NCI-H2196 treated with DMSO at 0.1 percent for 48 hours (cell line): ENCODE measurements at regions not wholly inside any gene's neighbourhood (a gene's known extent, or its start where the extent isn't known, plus 50 kb on each side); places are given as distances from the start of the nearest gene placed in this dataset.
A peak's percentile ranks its signal among the peaks of the same experiment; 100 is the strongest.

Source experiments
- DNase-seq: peaks from one replicate; lab custom pipeline; 2025; ENCODE audit not compliant: unreplicated experiment; lab: John Stamatoyannopoulos, UW

DNA sequence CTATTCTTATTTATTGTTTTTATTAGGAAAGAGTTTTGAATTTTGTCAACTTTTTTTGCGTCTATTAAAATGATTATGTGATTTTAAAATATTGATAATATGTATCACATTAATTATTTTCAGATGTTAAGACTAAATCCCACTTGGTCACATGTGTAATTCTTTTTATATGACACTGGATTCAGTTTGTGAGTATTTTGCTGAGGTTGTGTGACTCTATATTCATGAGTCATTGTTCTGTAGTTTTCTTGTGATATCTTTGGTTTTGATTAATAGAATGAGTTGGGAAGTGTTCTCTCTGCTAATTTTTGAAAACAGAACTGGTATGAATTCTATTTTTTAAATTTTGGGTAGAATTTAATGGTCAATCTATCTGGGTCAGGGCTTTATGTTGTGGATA, 317.9 kb downstream of the ETS1 start:
- DNase-seq, result no peak

DNA sequence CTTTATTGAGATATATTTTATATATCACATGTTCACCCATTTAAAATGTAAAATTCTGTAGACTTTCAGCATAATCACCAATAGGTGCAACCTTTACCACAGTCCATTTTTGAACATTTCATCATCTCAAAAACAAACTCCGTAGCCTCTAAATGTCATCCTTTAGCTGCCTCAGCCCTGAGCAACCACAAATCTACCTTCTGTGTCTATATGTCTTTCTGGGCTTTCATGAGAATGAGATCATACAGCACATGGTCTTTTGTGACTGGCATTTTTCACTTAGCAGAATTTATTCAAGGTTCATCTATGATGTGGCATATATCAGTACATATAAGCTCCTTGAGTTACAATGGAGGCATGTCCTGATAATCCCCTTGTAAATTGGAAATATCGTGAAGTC, 320.5 kb downstream of the ETS1 start:
- DNase-seq, result no peak

DNA sequence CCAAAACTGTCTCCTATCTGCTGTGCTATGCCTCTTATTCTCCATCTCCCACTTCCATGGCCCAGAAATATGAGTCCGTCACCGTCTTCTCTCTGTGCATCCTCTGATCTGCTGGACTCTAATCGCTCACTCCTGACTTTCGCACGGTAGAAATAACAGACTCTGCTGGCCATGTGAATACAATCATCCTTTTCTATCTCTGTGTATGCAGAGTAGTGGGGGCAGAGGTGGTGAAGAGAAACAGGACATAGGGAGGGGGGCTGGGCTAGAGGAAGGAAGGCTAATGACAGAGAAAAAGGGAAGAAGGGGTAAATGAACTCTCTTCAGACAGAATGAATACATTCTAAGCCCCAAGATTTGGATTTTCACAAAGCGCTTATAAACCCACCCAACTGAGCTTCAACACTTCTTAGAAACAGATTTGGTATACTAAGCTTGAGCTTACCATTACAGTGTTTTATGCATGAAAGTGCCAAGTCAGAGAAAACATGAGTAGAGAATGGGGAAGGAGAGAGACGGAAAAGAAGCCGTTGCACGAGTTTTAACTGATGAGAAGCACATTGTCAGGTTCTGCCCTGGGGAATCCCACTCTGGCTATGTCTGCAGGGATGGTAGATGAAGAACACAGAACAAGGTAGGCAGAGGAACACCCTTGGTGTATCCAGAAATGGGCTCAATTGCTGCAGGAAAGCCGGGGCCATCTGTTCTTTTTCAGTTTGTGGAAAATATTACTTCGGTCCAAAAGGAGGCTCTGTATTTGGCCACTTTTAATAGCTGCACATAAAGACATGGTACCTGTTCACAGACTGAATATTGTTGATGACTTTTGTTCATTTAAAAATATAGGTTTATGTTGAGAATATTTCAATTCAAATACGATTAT, 324.7 kb downstream of the ETS1 start:
- no peak for DNase-seq

DNA sequence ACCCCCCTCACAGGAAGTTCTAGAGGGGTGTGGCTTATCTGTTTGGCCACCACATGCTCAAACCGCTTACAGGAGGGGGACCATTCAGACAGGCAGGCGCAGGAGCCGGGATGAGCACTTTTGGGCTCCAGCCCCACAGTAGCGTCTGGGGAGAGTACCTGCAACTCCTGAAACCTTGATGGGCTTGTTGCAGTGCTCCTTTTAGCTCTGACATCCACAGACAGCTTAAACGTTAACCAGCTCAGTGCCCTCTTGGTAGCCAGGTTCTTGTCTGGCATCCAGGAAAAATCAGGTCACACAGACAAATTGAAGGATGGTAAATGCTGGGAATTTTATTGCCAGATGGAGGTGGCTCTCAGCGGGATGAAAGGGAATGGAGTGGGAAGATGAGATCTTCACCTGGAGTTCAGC, 326.3 kb downstream of the ETS1 start:
- DNase-seq, result no peak

DNA sequence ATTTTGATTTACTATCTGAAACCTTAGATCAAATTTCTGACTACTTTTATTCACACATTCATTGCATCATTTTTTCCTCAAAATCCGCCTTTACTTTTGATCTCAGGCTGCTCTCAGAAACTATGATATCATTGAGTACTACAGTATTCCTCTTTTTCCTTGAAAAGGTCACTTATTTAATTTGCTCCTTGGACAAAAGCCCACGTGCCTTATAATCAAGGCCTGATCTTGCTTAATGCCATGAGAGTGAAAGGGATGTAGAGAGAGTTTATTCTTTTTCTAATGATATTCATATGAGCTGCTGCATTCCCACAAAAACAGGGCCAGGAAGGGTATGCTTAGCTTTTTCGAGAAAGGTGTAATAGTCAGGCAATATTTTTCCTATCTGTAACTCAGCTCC, 327.0 kb downstream of the ETS1 start:
- DNase-seq, result no peak

DNA sequence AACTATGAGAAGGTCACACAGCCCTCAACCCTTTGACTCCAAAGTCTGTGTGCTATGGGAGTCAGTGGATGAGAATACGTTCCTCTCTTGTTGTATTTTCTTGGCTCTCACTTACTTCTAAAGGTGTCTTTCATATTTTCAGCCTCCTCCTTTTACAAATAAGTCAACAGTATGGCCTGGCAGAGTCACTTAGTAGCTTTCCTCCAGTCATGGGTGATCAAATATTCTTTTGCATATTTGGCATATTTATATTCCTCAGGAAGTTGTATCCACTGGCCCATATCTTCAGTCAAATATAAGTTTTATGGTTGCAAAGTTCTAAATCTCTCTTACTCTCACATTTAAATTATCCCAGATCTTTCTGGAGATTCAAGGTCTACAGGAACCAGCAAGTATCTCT, 327.5 kb downstream of the ETS1 start:
- DNase-seq, result no peak

DNA sequence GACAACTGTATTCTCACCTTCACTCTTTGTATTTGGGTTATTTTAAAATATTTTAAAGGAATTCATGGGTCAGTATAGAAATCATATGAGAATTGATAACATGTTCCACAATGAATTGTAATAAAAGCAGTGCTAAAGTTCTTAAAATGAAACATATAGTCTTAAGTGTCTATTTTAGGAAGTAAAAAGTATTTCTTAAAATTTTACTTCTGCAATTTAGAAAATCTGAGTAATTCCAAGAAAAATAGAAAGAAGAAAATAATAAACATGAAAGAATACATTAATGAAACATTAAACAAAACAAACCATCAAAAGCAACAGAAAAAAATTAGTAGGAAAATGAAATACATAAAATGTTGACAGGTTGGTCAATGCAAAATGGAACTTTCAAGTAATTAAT, 332.4 kb downstream of the ETS1 start:
- no peak for DNase-seq

DNA sequence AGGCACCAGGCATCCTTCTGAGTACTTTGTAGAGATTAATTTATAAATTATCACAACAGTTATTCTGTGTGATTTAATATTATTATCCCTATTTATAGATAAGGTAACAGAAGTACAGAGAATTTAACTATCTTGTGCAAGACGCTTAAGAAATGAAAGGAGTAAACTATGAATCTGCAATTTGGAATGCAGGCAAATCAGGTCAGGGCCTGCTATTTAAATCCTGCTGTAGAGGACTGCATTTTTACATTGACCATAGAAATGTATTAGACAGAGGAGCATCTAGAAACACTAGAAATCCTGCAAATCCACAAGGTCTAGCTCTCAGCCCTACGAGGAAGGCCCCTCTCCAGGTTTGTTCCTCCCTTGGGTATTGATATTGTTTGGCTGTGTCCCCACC, 336.2 kb downstream of the ETS1 start:
- no peak for DNase-seq

DNA sequence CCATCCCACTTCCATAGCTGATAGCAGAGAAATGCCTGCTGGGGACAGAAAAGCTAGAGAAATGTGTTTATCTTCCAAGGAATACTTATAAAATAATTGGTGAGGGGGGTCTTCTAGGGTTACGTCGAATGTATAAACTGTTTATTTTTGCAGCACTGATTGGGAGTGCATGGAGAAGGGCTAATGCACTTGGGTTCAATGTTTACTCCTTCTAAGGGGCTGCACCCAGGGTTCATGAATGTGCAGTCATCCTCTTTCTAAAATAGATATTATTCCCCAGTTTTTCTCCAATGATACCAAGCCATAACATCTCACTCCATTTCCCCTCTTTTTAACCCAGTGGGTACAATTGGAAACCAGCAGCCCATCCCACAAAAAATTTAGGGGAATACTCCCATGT, 336.9 kb downstream of the ETS1 start:
- no peak for DNase-seq

DNA sequence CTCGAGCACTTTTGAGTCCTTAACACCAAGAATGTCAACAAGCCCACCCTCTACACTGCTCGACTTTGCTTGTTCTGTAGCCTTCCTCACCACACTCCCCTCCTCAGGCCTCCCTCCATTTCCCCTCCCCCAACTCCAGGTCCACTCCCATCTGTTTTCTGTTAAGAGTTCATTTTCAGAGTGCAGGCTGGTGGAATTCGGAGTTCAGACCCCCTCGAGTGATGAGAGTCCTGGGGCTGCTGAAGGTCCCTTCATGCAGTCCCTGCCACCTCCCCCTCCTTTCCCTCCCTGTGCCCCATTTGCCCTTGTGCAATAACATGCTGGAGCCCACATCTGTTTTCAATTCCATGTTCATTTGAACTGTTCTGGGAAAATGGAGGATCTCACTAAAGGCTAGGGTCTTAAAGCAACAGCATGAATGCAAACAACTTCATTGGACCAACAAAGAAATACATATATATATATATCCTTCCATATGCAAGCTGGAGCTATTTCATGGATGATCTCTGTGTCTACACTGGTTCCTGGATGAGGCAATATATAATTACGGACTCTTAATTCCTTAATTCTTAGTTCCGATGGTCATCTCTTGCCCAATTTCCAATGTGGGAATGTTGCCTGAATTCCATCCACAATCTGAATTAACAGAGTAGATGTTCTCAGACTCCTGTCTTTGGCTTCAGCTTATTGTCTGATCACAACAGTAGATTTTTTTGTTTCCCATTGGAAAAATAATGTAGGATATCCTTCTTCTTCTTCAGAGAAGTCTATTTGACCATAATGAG, 340.4 kb downstream of the ETS1 start:
- DNase-seq, result no peak

DNA sequence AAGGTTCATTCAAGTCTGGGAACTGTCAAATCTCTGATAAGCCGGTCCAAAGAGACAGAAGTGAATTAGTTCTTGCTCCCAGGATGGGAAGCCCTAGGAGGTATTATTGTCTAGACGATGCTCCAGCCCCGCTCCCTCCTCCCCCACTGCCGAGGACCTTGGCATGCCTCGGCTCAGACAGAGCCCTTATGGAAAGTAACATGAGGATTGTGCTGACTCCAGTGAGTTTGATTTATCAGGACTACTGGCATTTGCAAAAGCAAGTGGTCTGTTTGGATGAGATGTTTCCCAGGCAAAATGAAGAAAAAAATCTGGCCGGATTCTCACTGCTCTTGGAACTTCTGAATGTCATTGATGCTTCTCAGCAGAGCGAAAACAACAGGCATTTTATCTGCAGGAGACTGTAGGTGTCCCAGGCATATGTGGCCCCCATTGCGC, 341.0 kb downstream of the ETS1 start:
- DNase-seq, result no peak

DNA sequence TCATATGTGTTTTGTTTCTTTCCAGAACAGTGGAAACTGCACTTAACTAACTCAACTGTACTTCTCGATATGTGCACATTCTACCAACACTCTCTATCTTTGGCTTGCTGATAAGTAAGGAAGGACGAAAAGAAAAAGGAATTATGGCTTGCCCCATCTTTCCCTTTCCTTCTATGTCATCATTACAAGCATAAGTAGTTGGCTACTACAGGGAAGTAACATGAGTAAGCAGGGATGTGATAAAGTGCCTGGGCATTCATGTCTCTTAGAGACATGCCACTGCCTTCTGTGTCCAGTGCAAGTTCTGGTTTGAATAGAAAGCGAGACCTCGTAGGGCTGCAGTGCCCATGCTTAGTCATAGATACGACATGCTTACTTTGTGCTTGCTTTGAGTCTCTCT, 342.5 kb downstream of the ETS1 start:
- no peak for DNase-seq

DNA sequence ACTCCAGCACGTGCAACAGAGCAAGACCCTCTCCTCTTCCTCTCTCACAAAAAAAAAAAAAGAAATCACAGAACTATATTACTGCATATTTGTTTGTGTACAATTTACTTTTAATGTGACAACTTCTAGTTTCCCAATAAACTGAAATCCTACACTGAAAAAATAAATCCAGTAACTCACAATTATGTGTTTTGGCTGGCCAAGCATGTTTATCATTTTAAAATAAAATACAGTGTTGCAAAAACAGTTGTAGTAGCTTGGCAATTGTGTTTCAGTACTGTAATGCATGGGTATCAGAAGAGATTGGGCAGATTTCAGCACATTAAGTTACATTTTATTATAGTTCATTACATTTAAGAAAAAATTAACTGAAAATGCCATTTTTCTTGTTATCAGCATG, 344.9 kb downstream of the ETS1 start:
- no peak for DNase-seq

DNA sequence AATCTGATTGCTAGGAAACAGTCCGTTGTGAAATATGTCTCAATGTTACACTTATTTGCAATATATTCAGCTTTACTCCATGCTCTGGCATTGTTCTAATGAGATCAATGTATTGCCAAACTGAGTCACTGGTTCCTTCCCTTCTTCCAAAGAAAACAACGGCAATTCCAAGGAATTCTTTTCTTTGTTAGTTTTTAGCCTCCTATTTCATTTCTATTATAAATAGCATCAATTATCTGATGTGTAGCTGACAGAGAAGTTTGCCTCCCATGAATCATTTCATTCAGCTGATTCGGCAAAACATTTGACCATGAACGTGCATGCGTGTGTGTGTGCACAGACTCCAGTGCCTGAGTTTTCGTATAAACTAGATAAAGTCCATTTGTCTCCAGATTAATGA, 346.8 kb downstream of the ETS1 start:
- DNase-seq, result no peak

DNA sequence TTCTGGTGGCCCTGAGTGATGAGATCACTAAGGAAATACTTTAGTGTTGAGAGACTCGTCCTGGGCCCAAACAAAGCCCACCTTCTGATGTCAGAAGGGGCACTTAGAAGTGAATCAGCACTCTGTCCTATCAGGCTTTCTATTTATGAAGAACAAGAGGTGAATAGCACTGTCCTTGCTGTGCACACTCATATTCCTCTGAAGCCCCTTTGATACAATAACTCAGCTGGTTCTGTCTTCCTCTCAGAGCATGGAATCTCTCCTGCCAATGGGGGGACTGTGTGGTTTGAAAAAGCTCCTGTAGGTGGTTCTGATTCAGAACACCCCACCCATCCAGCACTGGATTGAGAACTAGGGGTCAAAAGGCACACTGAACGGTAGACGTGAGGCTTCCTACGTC, 348.1 kb downstream of the ETS1 start:
- DNase-seq, result no peak

DNA sequence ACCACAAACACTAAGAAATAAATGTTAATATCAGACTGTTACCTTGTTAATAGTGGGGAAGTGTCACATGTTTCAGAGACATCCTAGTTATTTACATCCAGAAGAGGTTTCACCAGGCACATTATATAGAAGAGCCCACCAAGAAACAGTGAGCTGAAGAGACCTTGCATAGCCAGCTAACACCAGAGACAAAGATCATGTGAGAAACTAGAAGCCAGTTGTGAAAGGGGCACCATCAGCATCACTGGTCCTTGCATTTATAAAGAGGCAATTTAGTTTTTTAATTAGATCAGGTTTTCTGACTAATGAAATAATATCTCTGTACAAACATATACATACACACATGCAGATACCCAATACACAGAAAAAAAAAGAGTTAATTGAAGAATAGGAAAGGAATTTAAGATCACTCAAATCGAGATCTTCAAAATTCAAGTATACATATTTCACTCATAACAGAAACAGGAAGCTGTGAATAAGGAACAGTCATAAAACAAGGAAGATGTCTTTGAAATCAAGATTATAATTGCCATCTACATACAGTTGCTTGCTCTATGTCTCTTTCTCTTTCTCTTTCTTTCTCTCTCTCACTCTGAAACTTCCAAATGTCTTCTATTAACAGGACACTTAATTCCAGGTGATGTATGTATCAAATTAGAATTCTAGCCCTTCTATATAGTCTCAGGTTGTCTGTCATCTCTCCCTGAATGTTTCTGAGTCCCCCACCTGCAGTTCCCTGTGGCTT, 348.7 kb downstream of the ETS1 start:
- no peak for DNase-seq

DNA sequence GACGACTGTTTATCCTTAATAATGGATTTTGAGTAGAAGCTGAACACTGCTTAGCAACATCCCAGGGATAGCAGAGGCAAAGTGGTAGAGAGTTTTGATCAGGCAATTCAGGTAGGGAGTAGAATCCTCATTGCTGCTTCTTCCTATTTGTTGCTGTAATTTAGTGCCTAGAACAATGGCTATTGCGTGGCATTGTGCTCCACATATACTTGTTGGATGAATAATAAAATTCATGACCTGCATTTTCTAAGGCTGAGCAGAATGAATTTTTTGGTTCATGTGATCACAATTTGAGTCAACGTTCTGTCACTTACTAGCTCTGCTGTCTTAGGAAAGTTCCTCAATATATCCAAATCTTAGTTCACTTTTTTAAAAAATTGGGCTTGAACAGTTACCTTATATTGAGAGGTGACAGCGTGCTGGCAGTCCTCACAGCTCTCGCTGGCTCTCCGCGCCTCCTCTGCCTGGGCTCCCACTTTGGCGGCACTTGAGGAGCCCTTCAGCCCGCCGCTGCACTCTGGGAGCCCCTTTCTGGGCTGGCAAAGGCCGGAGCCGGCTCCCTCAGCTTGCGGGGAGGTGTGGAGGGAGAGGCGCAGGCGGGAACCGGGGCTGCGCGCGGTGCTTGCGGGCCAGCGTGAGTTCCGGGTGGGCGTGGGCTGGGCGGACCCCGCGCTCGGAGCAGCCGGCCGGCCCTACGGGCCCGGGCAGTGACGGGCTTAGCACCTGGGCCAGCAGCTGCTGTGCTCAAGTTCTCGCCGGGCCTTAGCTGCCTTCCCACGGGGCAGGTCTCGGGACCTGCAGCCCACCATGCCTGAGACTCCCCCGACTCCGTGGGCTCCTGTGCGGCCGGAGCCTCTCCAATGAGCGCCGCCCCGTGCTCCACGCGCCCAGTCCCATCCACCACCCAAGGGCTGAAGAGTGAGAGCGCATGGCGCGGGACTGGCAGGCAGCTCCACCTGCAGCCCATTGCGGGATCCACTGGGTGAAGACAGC, 350.6 kb downstream of the ETS1 start:
- no peak for DNase-seq

DNA sequence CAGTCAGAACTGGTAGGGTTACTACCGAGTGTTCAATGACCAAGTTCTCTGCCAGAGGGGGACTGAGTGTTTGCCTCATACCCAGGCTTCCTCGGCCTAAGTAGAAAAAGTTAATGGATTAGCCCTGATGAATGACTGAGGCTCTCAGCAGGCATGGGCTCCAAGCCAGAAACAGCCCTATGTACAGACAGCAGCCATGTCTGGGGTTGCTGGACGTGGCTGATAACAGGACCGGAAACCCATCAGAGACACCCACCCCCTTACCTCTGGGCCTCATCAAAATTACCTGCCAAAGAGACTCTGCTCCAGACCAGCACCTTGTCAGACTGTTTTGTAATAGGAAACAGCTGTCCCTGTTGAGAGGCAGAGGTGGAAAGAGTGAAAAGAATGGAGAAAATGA, 351.4 kb downstream of the ETS1 start:
- no peak for DNase-seq

DNA sequence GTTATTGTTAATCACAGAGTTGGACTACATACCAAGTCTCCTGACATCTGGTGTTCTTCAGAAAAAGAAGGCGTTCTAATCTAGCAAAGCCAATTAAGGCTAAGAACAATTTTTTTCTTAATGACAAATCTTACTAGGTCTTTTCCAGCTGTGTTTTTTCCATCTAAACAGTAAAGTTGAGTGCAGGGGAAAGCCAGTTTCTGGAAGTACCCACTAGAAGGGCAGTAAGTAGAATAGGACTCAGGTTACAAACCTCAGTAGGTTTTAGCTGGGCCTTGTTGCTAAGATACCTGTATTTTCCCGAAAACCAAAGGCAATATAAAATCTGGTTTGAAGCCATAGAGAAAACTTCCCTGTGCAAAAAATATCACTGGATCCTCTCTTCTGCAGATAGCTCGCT, 351.9 kb downstream of the ETS1 start:
- DNase-seq, result peak; percentile 8

DNA sequence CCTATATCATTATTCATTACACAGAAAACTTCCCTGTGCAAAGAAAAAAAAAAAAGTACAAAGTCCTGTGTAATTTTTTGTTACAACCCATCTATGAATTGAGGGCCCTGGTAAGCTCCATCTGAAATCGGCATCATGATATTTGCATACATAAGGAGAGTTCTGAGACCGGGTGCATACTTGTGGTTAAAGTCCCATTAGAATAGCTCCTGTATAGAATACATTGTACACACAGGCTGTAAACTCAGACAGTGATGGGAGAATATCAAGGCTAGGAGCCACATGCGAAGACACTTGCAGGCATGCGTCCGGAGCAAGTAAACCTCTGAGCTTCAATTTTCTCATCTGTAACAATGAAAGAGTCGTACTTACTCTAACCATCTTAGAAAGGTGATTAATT, 353.2 kb downstream of the ETS1 start:
- no peak for DNase-seq

DNA sequence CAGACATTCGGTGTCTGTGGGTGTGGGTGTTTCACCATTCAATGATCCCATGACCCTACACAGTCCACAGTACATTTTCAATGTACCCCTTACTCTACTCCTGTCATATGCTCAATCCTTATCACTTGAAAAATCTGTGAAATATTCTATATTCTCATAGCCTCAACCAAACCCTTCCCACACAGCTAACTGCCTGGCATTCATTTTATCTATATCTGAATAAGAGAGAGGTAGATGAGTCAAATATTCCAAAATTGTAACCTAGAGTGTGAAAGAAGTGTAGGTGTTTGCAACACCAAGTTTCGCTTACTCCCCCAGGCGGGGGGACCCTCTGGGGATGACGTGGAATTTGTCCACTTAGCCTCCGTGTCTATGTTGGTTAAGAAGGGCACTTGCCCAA, 354.8 kb downstream of the ETS1 start:
- DNase-seq, result no peak
